RWPE2 (cell line): ENCODE measurements at regions not wholly inside any gene's neighbourhood (a gene's known extent, or its start where the extent isn't known, plus 50 kb on each side); places are given as distances from the start of the nearest gene placed in this dataset.

Source experiments
- ATAC-seq: fragments of 200-7000 bp; cut with Tn5 transposase; 3 replicates; pipeline ENCODE4 v1.9.1; 2021; ENCODE audit warnings: low read depth
- DNase-seq: peaks from one replicate; pipeline ENCODE4 v3.0.0-alpha.2; 2020; ENCODE audit warnings: low spot score
- H3K27ac ChIP-seq: fragments of 450-650 bp; 2 replicates; pipeline ENCODE4 v1.5.1; 2017; ENCODE audit warnings: mild to moderate bottlenecking; ENCODE audit not compliant: poor library complexity, severe bottlenecking
- H3K27me3 ChIP-seq: fragments of 250-450 bp; sonication (Bioruptor Pico); 2 replicates; pipeline ENCODE4 v1.5.1; 2021; ENCODE audit warnings: mild to moderate bottlenecking, moderate library complexity; ENCODE audit not compliant: insufficient read depth, poor library complexity, severe bottlenecking
- H3K36me3 ChIP-seq: fragments of 250-450 bp; sonication (Bioruptor Pico); 2 replicates; pipeline ENCODE4 v1.5.1; 2020; ENCODE audit warnings: low read depth, mild to moderate bottlenecking, moderate library complexity
- H3K4me1 ChIP-seq: fragments of 250-450 bp; sonication (Bioruptor Pico); 2 replicates; pipeline ENCODE4 v1.5.1; 2021; ENCODE audit warnings: mild to moderate bottlenecking, moderate library complexity; ENCODE audit not compliant: insufficient read depth, poor library complexity, severe bottlenecking
- H3K4me3 ChIP-seq: fragments of 250-450 bp; sonication (Bioruptor Pico); 2 replicates; pipeline ENCODE4 v1.5.1; 2021; ENCODE audit warnings: mild to moderate bottlenecking, moderate library complexity; ENCODE audit not compliant: severe bottlenecking
- H3K9me3 ChIP-seq: fragments of 250-450 bp; sonication (Bioruptor Pico); 2 replicates; pipeline ENCODE4 v1.5.1; 2021; ENCODE audit warnings: mild to moderate bottlenecking, moderate library complexity; ENCODE audit not compliant: severe bottlenecking
- TF ChIP-seq, protein P1 (sequence below): fragments of 450-650 bp; IDR thresholded peaks from one replicate; pipeline ENCODE4 v1.5.1; 2017; ENCODE audit warnings: mild to moderate bottlenecking, moderate library complexity; ENCODE audit not compliant: poor library complexity, severe bottlenecking

DNA sequence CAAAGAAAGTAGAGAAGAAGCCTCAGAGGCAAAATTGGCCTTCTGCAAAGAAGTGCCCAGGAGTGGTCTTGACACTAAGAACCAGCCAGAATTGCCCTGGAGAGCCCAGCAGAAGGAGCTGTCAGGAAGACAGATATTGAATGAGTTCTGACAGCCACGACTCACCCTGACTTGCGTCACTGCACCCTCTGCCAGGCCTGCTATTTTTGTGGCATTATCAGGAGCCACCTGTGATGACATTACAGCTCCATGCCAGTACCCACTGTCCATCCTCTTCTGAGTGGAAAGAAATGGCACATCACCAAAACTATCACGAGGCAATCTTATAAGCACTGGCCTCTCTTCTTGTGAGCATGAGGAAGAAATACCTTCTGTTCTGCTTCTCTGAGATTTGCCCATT is 67.7 kb downstream of the SMIM20 start:
- H3K36me3 ChIP-seq = no peaks in the 10 kb centered on the region
- no peaks in the 10 kb centered on the region for H3K9me3 ChIP-seq
- TF ChIP-seq, protein P1, sequence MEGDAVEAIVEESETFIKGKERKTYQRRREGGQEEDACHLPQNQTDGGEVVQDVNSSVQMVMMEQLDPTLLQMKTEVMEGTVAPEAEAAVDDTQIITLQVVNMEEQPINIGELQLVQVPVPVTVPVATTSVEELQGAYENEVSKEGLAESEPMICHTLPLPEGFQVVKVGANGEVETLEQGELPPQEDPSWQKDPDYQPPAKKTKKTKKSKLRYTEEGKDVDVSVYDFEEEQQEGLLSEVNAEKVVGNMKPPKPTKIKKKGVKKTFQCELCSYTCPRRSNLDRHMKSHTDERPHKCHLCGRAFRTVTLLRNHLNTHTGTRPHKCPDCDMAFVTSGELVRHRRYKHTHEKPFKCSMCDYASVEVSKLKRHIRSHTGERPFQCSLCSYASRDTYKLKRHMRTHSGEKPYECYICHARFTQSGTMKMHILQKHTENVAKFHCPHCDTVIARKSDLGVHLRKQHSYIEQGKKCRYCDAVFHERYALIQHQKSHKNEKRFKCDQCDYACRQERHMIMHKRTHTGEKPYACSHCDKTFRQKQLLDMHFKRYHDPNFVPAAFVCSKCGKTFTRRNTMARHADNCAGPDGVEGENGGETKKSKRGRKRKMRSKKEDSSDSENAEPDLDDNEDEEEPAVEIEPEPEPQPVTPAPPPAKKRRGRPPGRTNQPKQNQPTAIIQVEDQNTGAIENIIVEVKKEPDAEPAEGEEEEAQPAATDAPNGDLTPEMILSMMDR = no peak
- no peak overlapping the region for H3K27ac ChIP-seq
- ATAC-seq = no peak
- no peak overlapping the region for H3K4me3 ChIP-seq
- no peak for DNase-seq
- H3K4me1 ChIP-seq = no peaks in the 10 kb centered on the region
- no peaks in the 10 kb centered on the region for H3K27me3 ChIP-seq

DNA sequence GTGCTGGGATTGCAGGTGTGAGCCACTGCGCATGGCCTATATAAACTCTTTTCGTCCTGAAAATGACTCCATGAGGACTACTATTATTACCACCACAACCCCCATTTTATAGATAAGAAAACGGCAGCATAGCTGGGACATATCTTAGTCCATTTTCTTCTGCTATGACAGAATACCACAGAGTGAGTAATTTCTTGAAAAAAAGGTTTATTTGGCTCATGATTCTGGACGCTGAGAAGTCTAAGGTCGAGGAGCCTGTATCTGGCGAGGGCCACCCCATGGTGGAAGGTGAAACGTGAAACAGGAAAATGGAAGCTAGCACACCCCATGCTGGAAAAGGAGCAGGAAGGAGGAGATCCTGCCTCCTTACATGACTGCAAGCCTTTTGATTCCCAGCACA is 68.9 kb downstream of the SMIM20 start:
- Histone ChIP-seq H3K9me3 (no peaks in the 10 kb centered on the region), H3K4me3 (no peak overlapping the region), H3K36me3 (no peaks in the 10 kb centered on the region), H3K27ac (no peak overlapping the region), H3K4me1 (no peaks in the 10 kb centered on the region), H3K27me3 (no peaks in the 10 kb centered on the region)
- TF ChIP-seq, protein P1 = no peak
- ATAC-seq (no peak), DNase-seq (no peak)

DNA sequence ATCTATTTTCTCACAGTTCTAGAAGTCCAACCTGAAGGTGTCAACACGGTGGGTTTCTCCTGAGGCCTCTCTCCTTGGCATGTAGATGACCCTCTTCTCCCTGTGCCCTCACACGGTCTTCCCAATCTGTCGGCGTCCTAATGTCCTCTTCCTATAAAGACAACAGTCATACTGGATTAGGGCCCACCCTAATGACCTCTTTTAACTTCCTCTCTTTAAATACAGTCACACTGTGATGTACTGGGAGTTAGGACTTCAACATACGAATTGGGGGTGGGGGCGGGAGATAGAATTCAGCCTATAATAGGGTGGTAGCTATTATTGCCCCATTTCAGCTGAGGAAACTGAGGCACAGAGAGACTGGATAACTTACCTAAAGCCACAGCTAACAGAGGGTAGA is 70.2 kb downstream of the SMIM20 start:
- Histone ChIP-seq H3K27ac (no peak overlapping the region), H3K27me3 (no peaks in the 10 kb centered on the region), H3K36me3 (no peaks in the 10 kb centered on the region), H3K9me3 (no peaks in the 10 kb centered on the region), H3K4me1 (no peaks in the 10 kb centered on the region), H3K4me3 (no peak overlapping the region)
- no peak for DNase-seq
- TF ChIP-seq, protein P1 = no peak
- no peak for ATAC-seq

DNA sequence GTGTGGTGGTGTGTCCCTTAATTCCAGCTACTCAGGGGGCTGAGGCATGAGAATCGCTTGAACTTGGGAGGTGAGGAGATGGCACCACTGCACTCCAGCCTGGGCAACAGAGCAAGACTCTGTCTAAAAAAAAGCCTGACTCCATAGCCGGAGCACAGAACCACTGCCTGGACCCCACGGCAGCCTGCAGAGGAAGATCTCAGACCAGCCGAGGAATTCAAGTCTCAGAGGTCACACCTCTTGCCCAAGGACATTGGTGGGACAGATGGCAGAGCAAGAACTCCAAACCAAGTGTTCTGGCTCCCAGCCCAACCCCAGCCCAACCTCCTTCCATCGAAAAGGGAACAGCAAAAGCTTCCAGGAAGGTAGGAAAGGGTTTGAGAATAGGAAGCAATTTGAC is 70.8 kb downstream of the SMIM20 start:
- Histone ChIP-seq H3K9me3 (no peaks in the 10 kb centered on the region), H3K36me3 (no peaks in the 10 kb centered on the region), H3K27ac (no peak overlapping the region), H3K4me1 (no peaks in the 10 kb centered on the region), H3K27me3 (no peaks in the 10 kb centered on the region), H3K4me3 (no peak overlapping the region)
- TF ChIP-seq, protein P1 = no peak
- no peak for DNase-seq
- ATAC-seq = no peak

DNA sequence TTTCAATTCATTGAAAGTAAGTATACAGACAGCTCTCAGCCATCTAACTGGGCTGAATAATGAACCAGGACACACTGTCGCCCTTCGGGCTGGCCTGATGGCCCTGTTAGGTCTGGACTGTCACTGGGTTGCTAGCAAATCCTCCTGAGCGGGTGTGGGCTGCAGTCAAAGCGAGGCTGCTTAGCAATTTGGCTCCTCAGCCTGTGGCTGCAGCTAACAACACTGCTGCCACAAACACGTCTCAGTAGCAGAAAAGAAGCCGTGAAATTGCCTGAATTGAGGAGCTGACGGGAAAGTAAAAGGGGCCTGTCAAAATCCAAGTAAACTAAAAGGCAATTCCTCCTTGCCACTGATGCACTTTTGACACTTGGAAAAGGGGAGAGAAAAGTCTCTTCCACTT is 72.8 kb downstream of the SMIM20 start:
- no peak for ATAC-seq
- no peak for DNase-seq

More for the DNA sequence above, 72.8 kb downstream of the SMIM20 start:
- Histone ChIP-seq H3K4me3 (no peak overlapping the region), H3K9me3 (no peaks in the 10 kb centered on the region), H3K4me1 (no peaks in the 10 kb centered on the region), H3K27me3 (no peaks in the 10 kb centered on the region), H3K27ac (no peak overlapping the region), H3K36me3 (no peaks in the 10 kb centered on the region)
- TF ChIP-seq, protein P1 = no peak
